ENCODE measurements at regions not wholly inside any gene's neighbourhood (a gene's known extent, or its start where the extent isn't known, plus 50 kb on each side); places are given as distances from the start of the nearest gene placed in this dataset.
A peak's percentile ranks its signal among the peaks of the same experiment; 100 is the strongest.

DNA sequence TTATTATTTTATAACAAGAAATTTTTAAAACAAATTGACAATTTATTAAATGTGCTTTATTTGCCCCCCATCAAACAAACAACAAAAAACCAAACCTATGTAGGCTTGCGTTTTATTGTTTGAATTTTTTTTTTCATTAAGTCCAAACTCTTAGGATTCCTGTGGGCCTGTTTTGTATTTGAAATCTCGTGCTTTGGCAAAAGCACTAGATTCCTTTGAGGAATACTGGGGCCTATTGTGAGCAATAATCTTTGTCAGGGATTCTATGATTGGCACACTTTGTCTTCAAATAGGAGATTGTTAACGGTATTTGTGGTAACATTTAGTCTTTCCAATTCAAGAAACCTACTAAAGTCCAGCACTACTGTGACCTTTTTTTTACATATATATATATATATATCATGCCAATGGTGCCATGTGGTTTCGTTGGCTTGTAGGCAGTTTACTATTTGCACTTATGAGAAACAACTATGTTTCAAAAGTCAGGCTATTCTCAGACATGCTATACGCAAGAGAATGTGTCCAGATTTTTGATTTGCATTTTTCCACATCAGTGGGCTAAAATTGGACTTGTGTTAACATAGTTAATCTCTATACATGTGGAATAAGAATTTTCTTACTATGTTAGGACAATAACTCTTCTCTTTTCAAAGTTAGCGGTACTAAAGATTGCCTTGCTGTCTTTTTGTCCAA is 70.4 kb upstream of the GREM2 start:
- TF ChIP-seq POLR2AphosphoS5 (IDR thresholded peaks at IDR 0.05) (no peak), POLR2A (IDR thresholded peaks at IDR 0.05) (no peak)
- TF ChIP-seq, protein P1, sequence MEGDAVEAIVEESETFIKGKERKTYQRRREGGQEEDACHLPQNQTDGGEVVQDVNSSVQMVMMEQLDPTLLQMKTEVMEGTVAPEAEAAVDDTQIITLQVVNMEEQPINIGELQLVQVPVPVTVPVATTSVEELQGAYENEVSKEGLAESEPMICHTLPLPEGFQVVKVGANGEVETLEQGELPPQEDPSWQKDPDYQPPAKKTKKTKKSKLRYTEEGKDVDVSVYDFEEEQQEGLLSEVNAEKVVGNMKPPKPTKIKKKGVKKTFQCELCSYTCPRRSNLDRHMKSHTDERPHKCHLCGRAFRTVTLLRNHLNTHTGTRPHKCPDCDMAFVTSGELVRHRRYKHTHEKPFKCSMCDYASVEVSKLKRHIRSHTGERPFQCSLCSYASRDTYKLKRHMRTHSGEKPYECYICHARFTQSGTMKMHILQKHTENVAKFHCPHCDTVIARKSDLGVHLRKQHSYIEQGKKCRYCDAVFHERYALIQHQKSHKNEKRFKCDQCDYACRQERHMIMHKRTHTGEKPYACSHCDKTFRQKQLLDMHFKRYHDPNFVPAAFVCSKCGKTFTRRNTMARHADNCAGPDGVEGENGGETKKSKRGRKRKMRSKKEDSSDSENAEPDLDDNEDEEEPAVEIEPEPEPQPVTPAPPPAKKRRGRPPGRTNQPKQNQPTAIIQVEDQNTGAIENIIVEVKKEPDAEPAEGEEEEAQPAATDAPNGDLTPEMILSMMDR (IDR thresholded peaks at IDR 0.05) = no peak
- intact Hi-C loops (cut with DNase I) = no loop called here
- Histone ChIP-seq H3K27me3 (replicated peaks; ENCODE audit: insufficient read depth) (no peaks in the 10 kb centered on the region), H3K27ac (no peak overlapping the region), H3K36me3 (no peaks in the 10 kb centered on the region), H3K9me3 (no peaks in the 10 kb centered on the region), H3K4me3 (no peak overlapping the region), H3K4me1 (replicated peaks) (no peaks in the 10 kb centered on the region)
- no peak for DNase-seq (ENCODE audit: low spot score)
- 59% methylated on average over 6 of the region's 6 CpGs for WGBS

DNA sequence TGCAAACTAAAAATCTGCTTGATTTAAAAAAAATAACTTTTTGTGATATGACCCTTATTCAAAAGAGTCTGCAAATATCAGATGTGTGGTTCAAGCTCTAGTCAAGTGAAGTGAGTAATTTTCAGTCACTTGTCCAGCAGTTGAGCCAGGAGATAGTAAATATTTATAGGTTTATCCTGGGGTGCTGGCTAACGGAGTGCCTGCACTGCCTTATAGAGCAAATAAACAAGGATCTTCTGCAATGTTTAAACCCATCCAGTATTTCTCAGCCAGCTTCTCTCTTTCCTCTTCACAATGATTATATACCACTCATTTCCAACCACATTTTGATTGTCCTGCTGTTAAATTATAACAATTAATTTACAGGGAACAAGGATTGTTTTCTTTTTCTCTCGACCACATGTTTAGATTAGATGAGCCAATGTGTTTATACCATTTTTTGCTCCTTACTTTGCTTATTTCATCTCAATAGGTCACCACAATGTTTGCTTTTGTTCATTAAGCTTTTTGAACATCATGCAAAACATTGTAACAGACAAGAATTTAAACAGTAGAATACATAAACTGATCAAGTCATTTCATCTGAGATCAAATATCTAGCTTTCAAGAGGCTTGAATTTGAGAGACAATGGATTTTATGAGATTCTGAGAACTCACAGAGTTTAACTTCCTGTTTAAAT is 60.3 kb upstream of the GREM2 start:
- Histone ChIP-seq H3K27me3 (replicated peaks; ENCODE audit: insufficient read depth) (no peaks in the 10 kb centered on the region), H3K9me3 (no peaks in the 10 kb centered on the region), H3K4me1 (replicated peaks) (no peaks in the 10 kb centered on the region), H3K27ac (no peak overlapping the region), H3K4me3 (no peak overlapping the region), H3K36me3 (no peaks in the 10 kb centered on the region)
- WGBS = 11% methylated on average over 2 of the region's 2 CpGs
- TF ChIP-seq POLR2AphosphoS5 (IDR thresholded peaks at IDR 0.05) (no peak), POLR2A (IDR thresholded peaks at IDR 0.05) (no peak)
- TF ChIP-seq, protein P1 (IDR thresholded peaks at IDR 0.05) = no peak
- intact Hi-C loops (cut with DNase I) = no loop called here
- no peak for DNase-seq (ENCODE audit: low spot score)

DNA sequence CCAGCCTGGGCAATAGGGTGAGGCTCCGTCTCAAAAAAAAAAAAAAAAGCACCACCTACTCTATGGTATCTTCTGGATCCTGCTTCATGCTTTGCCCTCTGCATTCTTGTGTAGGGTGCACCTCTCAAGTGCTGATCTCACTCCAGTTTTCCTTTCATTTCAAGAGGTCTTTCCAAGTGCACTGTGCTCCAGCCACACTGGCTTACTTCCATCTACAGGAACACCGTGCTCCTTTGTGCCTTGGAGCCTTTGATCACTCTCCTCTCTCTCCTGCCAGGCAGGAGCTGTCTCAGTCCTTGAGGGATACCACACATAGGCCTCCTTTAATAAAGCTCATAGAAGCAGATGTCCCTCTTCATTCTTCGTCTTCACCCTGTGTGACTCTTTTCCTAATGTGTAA is 55.4 kb upstream of the GREM2 start:
- intact Hi-C loops (cut with DNase I) = no loop called here
- H3K9me3 ChIP-seq = no peaks in the 10 kb centered on the region
- no peaks in the 10 kb centered on the region for H3K4me1 ChIP-seq (replicated peaks)
- H3K4me3 ChIP-seq = no peak overlapping the region
- DNase-seq (ENCODE audit: low spot score) = no peak
- H3K27ac ChIP-seq = no peak overlapping the region
- WGBS = 28% methylated on average over 3 of the region's 3 CpGs
- H3K27me3 ChIP-seq (replicated peaks; ENCODE audit: insufficient read depth) = no peaks in the 10 kb centered on the region
- H3K36me3 ChIP-seq = no peaks in the 10 kb centered on the region
- TF ChIP-seq POLR2AphosphoS5 (IDR thresholded peaks at IDR 0.05) = peak; percentile 48
- TF ChIP-seq, protein P1 (IDR thresholded peaks at IDR 0.05) = no peak

DNA sequence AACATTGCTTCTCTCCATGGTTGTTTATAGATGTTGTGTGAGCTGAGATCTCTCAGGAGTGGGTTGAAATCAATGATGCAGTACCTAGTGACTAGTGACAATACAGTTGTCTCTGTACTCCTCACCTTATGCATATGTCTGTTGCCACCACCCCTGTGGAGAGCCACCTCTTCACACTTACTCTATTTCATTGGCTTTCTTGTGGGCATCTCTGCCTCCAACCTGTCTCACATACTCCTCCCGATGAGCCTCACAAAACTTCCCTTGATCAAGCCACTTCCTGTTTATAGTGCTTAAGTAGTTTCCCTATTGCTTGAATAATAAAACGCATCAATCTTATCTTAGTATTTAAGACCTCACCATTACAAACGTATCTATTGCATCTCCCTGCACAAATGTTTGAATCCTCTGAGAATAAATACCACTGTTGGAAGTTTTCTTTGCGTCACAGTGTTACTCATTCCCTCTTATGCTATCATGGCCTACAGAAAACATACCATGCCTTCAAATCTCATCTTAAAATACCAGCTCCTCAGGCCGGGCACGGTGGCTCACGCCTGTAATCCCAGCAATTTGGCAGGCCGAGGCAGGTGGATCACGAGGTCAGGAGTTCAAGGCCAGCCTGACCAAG is 54.7 kb upstream of the GREM2 start:
- Histone ChIP-seq H3K9me3 (no peaks in the 10 kb centered on the region), H3K27ac (no peak overlapping the region), H3K36me3 (no peaks in the 10 kb centered on the region), H3K27me3 (replicated peaks; ENCODE audit: insufficient read depth) (no peaks in the 10 kb centered on the region), H3K4me1 (replicated peaks) (no peaks in the 10 kb centered on the region), H3K4me3 (no peak overlapping the region)
- TF ChIP-seq POLR2AphosphoS5 (IDR thresholded peaks at IDR 0.05) (no peak), POLR2A (IDR thresholded peaks at IDR 0.05) (no peak)
- WGBS = 58% methylated on average over 9 of the region's 9 CpGs
- no peak for DNase-seq (ENCODE audit: low spot score)
- intact Hi-C loops (cut with DNase I) = no loop called here

DNA sequence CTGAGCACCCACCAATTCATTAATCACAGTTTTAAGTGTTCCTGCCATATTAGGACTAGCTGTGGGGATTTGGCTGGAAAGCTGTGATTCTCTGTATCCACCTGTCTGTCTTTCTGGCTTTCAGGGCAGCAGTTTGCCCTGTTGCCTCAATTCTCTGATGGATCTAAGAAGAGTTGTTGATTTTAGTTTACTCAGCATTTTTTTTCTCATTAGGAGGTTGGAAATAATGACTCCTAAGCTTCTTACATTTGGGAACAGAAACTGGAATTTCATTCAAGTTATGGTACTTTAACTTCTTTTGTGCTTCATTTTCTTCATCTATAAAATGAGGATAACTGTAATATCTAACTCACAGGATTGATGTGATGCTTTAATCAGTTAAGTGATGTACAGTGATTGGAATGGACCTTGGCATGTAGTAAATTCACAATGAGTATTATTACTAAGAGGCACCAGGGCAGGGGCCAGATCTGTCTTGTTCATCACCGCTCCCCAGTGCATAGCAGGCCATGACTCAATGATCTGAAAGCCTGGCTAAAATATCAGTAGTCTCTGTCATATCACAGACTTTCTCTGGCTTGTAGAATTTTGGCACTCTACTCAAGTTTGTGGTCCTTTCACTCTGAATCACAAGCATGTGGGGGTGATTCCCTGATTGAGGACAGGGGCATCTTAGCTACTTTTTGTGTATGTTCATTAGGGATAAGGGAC is 51.4 kb upstream of the GREM2 start:
- no peak overlapping the region for H3K4me3 ChIP-seq
- WGBS = 96% methylated on average over 1 of the region's 1 CpG
- TF ChIP-seq POLR2A (IDR thresholded peaks at IDR 0.05) (no peak), POLR2AphosphoS5 (IDR thresholded peaks at IDR 0.05) (no peak)
- TF ChIP-seq, protein P1 (IDR thresholded peaks at IDR 0.05) = no peak
- no peaks in the 10 kb centered on the region for H3K27me3 ChIP-seq (replicated peaks; ENCODE audit: insufficient read depth)
- no peaks in the 10 kb centered on the region for H3K9me3 ChIP-seq
- intact Hi-C loops (cut with DNase I) = no loop called here
- DNase-seq (ENCODE audit: low spot score) = no peak
- H3K27ac ChIP-seq = no peak overlapping the region
- H3K36me3 ChIP-seq = no peaks in the 10 kb centered on the region
- no peaks in the 10 kb centered on the region for H3K4me1 ChIP-seq (replicated peaks)

Measured in prostate gland (tissue), 2 donors.